ENCODE measurements at regions not wholly inside any gene's neighbourhood (a gene's known extent, or its start where the extent isn't known, plus 50 kb on each side); places are given as distances from the start of the nearest gene placed in this dataset.

GRCh38 chr6:98775205-98775604 is 59.2 kb upstream of the POU3F2 start:
- no peak for DNase-seq

- DNase-seq = no peak
These were observed 56.6 kb upstream of the POU3F2 start for GRCh38 chr6:98777762-98778161.

GRCh38 chr6:98779618-98780017 is 54.8 kb upstream of the POU3F2 start:
- DNase-seq = no peak

GRCh38 chr6:98782772-98783171 is 51.6 kb upstream of the POU3F2 start:
- no peak for DNase-seq

GRCh38 chr6:98783578-98783977 is 50.8 kb upstream of the POU3F2 start:
- DNase-seq = no peak
